OCI-LY1 (cell line): ENCODE measurements at regions not wholly inside any gene's neighbourhood (a gene's known extent, or its start where the extent isn't known, plus 50 kb on each side); places are given as distances from the start of the nearest gene placed in this dataset.
"Not testable (repeated sequence)": the region's sequence is repeated elsewhere in the genome, so short reads cannot be mapped to it uniquely, and the experiment has no call there.

Experiments
- H2AFZ ChIP-seq: fragments of 200-600 bp; sonication (generic), shearing (Covaris generic); 2 replicates; pipeline ENCODE4 v1.6.0; 2014; ENCODE audit warnings: antibody characterized with exemption, mild to moderate bottlenecking, low read length
- H3F3A ChIP-seq: fragments of 200-600 bp; sonication (generic), shearing (Covaris generic); 2 replicates; pipeline ENCODE4 v1.6.0; 2014; ENCODE audit warnings: mild to moderate bottlenecking, antibody characterized with exemption, low read length, moderate library complexity; ENCODE audit not compliant: insufficient read depth
- H3K27ac ChIP-seq: fragments of 200-600 bp; sonication (generic); 2 replicates; pipeline ENCODE4 v1.5.1; 2014; ENCODE audit warnings: low read length, mixed run types, mild to moderate bottlenecking, low read depth; ENCODE audit not compliant: poor library complexity, severe bottlenecking
- H3K27me3 ChIP-seq: fragments of 200-600 bp; sonication (generic); 2 replicates; pipeline ENCODE4 v1.6.0; 2014; ENCODE audit warnings: antibody characterized with exemption, mild to moderate bottlenecking, low read length, moderate library complexity; ENCODE audit not compliant: insufficient read depth
- H3K36me3 ChIP-seq: fragments of 200-600 bp; sonication (generic); 2 replicates; pipeline ENCODE4 v1.6.1; 2014; ENCODE audit warnings: mild to moderate bottlenecking, antibody characterized with exemption, low read length, moderate library complexity, mixed read lengths; ENCODE audit not compliant: insufficient read depth
- H3K4me1 ChIP-seq: fragments of 200-600 bp; sonication (generic); 2 replicates; pipeline ENCODE4 v1.5.1; 2014; ENCODE audit warnings: mild to moderate bottlenecking, low read length, moderate library complexity; ENCODE audit not compliant: insufficient read depth, severe bottlenecking
- H3K4me2 ChIP-seq: fragments of 200-600 bp; sonication (generic), shearing (Covaris generic); 2 replicates; pipeline ENCODE4 v1.6.1; 2014; ENCODE audit warnings: low read length
- H3K4me3 ChIP-seq: fragments of 200-600 bp; sonication (generic); 2 replicates; pipeline ENCODE4 v1.5.1; 2014; ENCODE audit warnings: low read length, low read depth, mild to moderate bottlenecking, mixed read lengths; ENCODE audit not compliant: poor library complexity, severe bottlenecking
- H3K79me2 ChIP-seq: fragments of 200-600 bp; shearing (Covaris generic); 2 replicates; pipeline ENCODE4 v1.6.1; 2016; ENCODE audit warnings: mixed run types, low read length, mixed read lengths; ENCODE audit not compliant: insufficient read depth
- H3K9ac ChIP-seq: fragments of 200-600 bp; sonication (generic), shearing (Covaris generic); 2 replicates; pipeline ENCODE4 v1.6.1; 2014; ENCODE audit warnings: mild to moderate bottlenecking, low read length, mixed read lengths
- H3K9me2 ChIP-seq: fragments of 200-600 bp; sonication (generic), shearing (Covaris generic); 2 replicates; pipeline ENCODE4 v1.6.1; 2014; ENCODE audit warnings: low read depth, mild to moderate bottlenecking, low read length, mixed read lengths
- H3K9me3 ChIP-seq: fragments of 200-600 bp; shearing (Covaris generic); 2 replicates; pipeline ENCODE4 v1.6.1; 2014; ENCODE audit warnings: low read length, mixed read lengths
- H4K20me1 ChIP-seq: fragments of 200-600 bp; sonication (generic), shearing (Covaris generic); 2 replicates; pipeline ENCODE4 v1.6.0; 2016; ENCODE audit warnings: mild to moderate bottlenecking, low read length; ENCODE audit not compliant: insufficient read depth
- CTCF ChIP-seq: fragments of 200-600 bp; sonication (generic), shearing (Covaris generic); IDR thresholded peaks from 2 replicates; pipeline ENCODE4 v1.5.1; 2017; ENCODE audit warnings: mild to moderate bottlenecking, antibody characterized with exemption, low read length, moderate library complexity, mixed read lengths
- EZH2 ChIP-seq: fragments of 200-600 bp; sonication (generic), shearing (Covaris generic); IDR thresholded peaks from 2 replicates; pipeline ENCODE4 v1.8.0; 2017; ENCODE audit warnings: borderline replicate concordance, mixed run types, mild to moderate bottlenecking, antibody characterized with exemption, low read length, moderate library complexity, mixed read lengths

- H3K27me3 ChIP-seq, result no peaks in the 10 kb centered on the region
- TF ChIP-seq EZH2 (no peak), CTCF (no peak)
- H3K4me1 ChIP-seq, result no peaks in the 10 kb centered on the region
- no peak overlapping the region for H3K27ac ChIP-seq
- no peak overlapping the region for H3K4me2 ChIP-seq
- no peaks in the 10 kb centered on the region for H4K20me1 ChIP-seq
- no peak overlapping the region for H3K9ac ChIP-seq
- no peak overlapping the region for H2AFZ ChIP-seq
- H3K36me3 ChIP-seq, result no peaks in the 10 kb centered on the region
- no peaks in the 10 kb centered on the region for H3F3A ChIP-seq
- H3K9me3 ChIP-seq, result no peaks in the 10 kb centered on the region
- no peaks in the 10 kb centered on the region for H3K79me2 ChIP-seq
- H3K4me3 ChIP-seq, result no peak overlapping the region
- H3K9me2 ChIP-seq, result no peaks in the 10 kb centered on the region
Measured at GRCh38 chr2:210938228-210938627, 381.8 kb downstream of the CPS1 start.

DNA sequence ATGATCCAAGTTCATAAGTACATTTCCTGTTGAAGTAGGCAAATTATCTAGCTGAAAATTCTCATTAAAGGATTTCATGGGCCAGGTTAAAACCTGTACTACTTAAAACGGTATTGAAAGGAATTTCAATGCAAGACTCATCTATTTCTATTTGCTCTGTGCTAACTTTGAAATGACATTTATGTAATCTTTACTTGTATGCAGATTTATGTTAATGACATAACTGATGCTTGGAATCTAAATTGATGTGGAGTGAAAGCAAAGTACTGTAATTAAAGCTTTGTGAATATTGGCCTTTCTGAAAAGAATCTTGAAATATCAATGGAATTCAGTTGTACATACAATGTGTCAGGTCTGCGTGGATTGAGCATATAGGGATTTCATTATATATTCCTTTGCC lies 390.0 kb downstream of the CPS1 start:
- Histone ChIP-seq H3K9me3 (no peaks in the 10 kb centered on the region), H2AFZ (no peak overlapping the region), H3K36me3 (no peaks in the 10 kb centered on the region), H3K4me1 (no peaks in the 10 kb centered on the region), H3K9ac (no peak overlapping the region), H3K27ac (no peak overlapping the region), H3K79me2 (no peaks in the 10 kb centered on the region), H3F3A (no peaks in the 10 kb centered on the region), H3K9me2 (no peaks in the 10 kb centered on the region), H4K20me1 (no peaks in the 10 kb centered on the region), H3K4me2 (no peak overlapping the region), H3K27me3 (no peaks in the 10 kb centered on the region), H3K4me3 (no peak overlapping the region)
- no peak for TF ChIP-seq EZH2
- no peak for TF ChIP-seq CTCF

DNA sequence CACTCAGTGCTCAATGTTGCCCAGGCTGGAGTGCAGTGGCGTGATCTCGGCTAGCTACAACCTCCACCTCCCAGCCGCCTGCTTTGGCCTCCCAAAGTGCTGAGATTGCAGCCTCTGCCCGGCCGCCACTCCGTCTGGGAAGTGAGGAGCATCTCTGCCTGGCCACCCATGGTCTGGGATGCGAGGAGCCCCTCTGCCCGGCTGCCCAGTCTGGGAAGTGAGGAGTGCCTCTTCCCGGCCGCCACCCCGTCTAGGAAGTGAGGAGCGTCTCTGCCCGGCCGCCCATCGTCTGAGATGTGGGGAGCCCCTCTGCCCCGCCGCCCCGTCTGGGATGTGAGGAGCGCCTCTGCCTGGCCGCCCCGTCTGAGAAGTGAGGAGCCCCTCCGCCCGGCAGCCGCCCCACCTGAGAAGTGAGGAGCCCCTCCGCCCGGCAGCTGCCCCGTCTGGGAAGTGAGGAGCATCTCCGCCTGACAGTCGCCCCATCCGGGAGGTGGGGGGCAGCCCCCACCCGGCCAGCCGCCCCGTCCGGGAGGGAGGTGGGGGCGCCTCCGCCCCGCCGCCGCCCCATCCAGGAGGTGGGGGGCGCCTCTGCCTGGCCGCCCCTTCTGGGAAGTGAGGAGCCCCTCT lies 394.1 kb downstream of the CPS1 start:
- not testable (repeated sequence) for H3F3A ChIP-seq, H3K9me2 ChIP-seq, H3K4me3 ChIP-seq, H3K4me1 ChIP-seq, H3K9ac ChIP-seq, H4K20me1 ChIP-seq, H3K9me3 ChIP-seq, H3K4me2 ChIP-seq, H3K27ac ChIP-seq, H3K79me2 ChIP-seq, H2AFZ ChIP-seq, H3K27me3 ChIP-seq, H3K36me3 ChIP-seq

GRCh38 chr2:210954386-210954907 lies 398.0 kb downstream of the CPS1 start:
- no peaks in the 10 kb centered on the region for H3F3A ChIP-seq
- no peaks in the 10 kb centered on the region for H3K36me3 ChIP-seq
- H3K4me2 ChIP-seq, result no peak overlapping the region
- TF ChIP-seq CTCF, result no peak
- TF ChIP-seq EZH2, result no peak
- H4K20me1 ChIP-seq, result no peaks in the 10 kb centered on the region
- H3K9ac ChIP-seq, result no peak overlapping the region
- H3K9me3 ChIP-seq, result no peaks in the 10 kb centered on the region
- no peak overlapping the region for H3K4me3 ChIP-seq
- no peaks in the 10 kb centered on the region for H3K9me2 ChIP-seq
- H3K27me3 ChIP-seq, result no peaks in the 10 kb centered on the region
- no peak overlapping the region for H3K27ac ChIP-seq
- no peak overlapping the region for H2AFZ ChIP-seq
- no peaks in the 10 kb centered on the region for H3K79me2 ChIP-seq
- no peaks in the 10 kb centered on the region for H3K4me1 ChIP-seq
